ENCODE measurements at regions not wholly inside any gene's neighbourhood (a gene's known extent, or its start where the extent isn't known, plus 50 kb on each side); places are given as distances from the start of the nearest gene placed in this dataset.

DNA sequence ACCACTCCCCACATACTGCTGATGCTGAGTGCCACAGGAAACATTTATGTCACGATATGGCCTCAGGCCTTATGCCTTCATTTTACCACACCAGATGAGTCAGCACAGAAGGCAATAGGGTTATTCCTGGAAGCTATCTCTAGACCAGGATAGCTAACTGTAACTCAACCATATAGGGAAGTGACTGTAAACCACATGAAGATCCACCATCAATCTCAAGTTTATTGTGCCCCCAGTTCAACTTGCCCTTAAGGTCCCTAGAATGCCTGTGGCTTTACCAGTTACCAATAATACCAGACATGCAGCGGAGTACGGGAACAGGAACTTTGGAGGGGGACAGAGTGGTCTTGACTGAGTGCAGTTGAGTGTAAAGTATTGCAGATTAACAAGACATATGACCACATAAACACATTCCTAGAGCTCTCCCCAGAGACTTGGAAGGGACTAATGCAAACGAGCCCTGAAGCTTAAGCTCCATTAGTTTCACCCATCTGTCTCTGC lies 180.9 kb downstream of the KIF18A start:
- no peaks in the 10 kb centered on the region for H3K27me3 ChIP-seq

DNA sequence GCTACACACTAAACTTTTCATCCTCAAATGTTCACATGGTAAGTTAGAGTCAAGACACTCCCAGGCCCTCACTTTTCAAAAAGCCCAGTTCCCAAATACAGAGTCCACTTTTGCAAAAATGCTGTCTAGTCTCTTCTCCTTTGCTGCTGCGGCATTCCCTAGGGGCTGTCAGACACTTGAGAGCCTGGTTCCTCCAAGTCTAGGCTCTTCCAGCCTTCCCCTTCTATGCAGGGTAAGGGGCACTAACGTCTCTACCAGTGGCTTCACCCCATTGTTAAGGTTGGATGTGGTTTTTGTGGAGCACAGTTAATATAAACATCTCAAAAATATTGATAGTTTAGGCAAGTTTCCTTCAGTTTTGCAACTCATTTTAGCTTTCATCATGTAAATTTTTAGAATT lies 181.5 kb downstream of the KIF18A start:
- Histone ChIP-seq H3K36me3 (no peaks in the 10 kb centered on the region), H3K27ac (no peak overlapping the region), H3K9me3 (no peaks in the 10 kb centered on the region), H3K4me3 (no peak overlapping the region), H3K27me3 (no peaks in the 10 kb centered on the region), H3K4me1 (no peaks in the 10 kb centered on the region)
- TF ChIP-seq, protein P1, sequence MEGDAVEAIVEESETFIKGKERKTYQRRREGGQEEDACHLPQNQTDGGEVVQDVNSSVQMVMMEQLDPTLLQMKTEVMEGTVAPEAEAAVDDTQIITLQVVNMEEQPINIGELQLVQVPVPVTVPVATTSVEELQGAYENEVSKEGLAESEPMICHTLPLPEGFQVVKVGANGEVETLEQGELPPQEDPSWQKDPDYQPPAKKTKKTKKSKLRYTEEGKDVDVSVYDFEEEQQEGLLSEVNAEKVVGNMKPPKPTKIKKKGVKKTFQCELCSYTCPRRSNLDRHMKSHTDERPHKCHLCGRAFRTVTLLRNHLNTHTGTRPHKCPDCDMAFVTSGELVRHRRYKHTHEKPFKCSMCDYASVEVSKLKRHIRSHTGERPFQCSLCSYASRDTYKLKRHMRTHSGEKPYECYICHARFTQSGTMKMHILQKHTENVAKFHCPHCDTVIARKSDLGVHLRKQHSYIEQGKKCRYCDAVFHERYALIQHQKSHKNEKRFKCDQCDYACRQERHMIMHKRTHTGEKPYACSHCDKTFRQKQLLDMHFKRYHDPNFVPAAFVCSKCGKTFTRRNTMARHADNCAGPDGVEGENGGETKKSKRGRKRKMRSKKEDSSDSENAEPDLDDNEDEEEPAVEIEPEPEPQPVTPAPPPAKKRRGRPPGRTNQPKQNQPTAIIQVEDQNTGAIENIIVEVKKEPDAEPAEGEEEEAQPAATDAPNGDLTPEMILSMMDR (IDR thresholded peaks at IDR 0.05), result no peak
- no peak for TF ChIP-seq POLR2A (IDR thresholded peaks at IDR 0.05)
- no peak for DNase-seq

More for the DNA sequence above, 180.9 kb downstream of the KIF18A start:
- Histone ChIP-seq H3K9me3 (no peaks in the 10 kb centered on the region), H3K27ac (no peak overlapping the region), H3K36me3 (no peaks in the 10 kb centered on the region), H3K4me3 (no peak overlapping the region), H3K4me1 (no peaks in the 10 kb centered on the region)
- TF ChIP-seq, protein P1 (IDR thresholded peaks at IDR 0.05), result no peak
- no peak for TF ChIP-seq POLR2A (IDR thresholded peaks at IDR 0.05)
- DNase-seq, result no peak

DNA sequence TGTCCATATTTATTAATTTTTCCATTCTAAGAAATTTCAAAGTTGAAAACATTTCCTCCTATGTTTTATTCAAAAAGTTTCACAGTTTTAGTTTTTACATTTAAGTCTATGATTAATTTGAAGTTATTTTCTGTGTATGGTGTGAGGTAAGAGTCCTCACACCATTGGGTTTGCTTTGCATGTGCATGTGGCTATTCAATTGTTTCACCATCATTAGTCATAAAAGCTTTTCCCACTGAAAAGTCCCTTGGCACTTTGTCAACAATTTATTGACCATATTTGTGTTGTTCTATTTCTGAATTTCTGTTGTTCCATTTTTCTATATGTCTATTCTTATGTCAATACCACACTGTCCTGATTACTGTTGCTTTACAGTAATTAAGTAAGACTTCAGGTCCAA lies 186.5 kb downstream of the KIF18A start:
- Histone ChIP-seq H3K27ac (no peak overlapping the region), H3K4me1 (no peaks in the 10 kb centered on the region), H3K27me3 (no peaks in the 10 kb centered on the region), H3K36me3 (no peaks in the 10 kb centered on the region), H3K4me3 (no peak overlapping the region), H3K9me3 (no peaks in the 10 kb centered on the region)
- no peak for DNase-seq
- TF ChIP-seq, protein P1 (IDR thresholded peaks at IDR 0.05), result no peak
- TF ChIP-seq POLR2A (IDR thresholded peaks at IDR 0.05), result no peak

DNA sequence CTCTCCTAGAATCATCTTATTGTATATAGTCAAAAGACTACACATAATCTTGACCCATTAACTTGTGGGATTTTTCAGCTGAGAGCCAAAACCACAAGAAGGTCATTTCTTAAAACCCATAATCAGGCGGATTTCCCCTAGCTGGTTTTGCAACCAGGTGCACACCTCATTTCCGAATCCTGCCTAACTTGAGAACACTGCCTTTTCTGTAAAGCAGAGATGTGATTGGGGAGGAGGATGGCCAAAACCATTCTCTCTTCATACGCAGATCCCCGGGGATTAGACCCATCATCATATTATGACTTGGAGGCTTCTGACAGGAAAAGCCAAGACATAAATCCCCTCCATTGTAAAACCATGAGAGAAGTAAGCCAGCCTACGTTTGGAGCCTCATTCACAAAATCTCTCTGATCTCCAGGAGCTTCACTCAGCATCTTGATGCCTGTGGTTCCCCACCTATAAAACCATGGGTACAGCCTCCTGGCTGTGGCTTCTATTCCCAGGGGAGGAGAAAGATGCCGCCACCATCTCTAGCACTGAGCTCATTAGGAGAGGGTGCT lies 191.3 kb downstream of the KIF18A start:
- no peak overlapping the region for H3K27ac ChIP-seq
- DNase-seq, result no peak
- H3K4me3 ChIP-seq, result no peak overlapping the region
- no peaks in the 10 kb centered on the region for H3K9me3 ChIP-seq
- TF ChIP-seq, protein P1 (IDR thresholded peaks at IDR 0.05), result no peak
- no peak for TF ChIP-seq POLR2A (IDR thresholded peaks at IDR 0.05)
- no peaks in the 10 kb centered on the region for H3K4me1 ChIP-seq
- no peaks in the 10 kb centered on the region for H3K27me3 ChIP-seq
- no peaks in the 10 kb centered on the region for H3K36me3 ChIP-seq

DNA sequence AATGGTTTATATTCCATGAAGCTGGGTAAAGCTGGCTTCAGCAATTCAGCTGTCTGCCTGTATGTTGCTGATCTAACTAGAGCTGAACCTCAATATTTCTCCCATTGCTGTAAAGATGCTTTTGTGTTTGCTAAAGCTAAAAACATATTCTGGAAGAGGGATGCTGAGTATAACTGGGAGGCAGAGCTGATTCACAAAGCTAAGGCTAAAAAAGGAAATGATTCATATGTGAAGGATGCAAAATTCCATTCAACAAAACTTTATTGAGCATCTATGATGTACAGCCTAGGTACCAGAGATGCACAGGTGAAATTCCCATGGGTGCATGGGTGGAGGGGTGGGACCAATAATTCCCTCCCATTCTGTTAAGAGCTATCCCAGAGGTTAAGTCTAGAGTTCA lies 193.9 kb downstream of the KIF18A start:
- no peaks in the 10 kb centered on the region for H3K27me3 ChIP-seq
- DNase-seq, result no peak
- H3K36me3 ChIP-seq, result no peaks in the 10 kb centered on the region
- no peaks in the 10 kb centered on the region for H3K4me1 ChIP-seq
- no peaks in the 10 kb centered on the region for H3K9me3 ChIP-seq
- no peak overlapping the region for H3K4me3 ChIP-seq
- TF ChIP-seq POLR2A (IDR thresholded peaks at IDR 0.05), result no peak
- TF ChIP-seq, protein P1 (IDR thresholded peaks at IDR 0.05), result no peak
- H3K27ac ChIP-seq, result no peak overlapping the region

DNA sequence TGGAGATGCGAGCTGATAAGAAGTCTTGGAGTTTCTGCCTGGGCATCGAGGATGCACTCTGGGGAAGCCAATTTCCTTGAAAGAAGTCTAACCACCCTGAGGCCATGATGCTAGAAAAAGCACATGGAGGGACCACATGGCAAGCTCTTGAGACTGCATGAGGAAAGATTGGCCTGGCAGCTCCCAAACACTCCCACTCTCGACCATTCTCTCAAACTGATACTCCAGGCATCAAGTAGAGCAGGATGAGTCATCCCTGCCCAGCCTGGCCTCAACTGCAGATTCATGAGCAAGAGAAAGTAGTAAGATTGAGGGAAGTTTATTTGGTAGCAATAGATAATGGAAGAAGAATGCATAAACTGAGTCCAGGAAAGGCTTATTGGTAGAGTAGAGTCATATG lies 194.3 kb downstream of the KIF18A start:
- TF ChIP-seq, protein P1 (IDR thresholded peaks at IDR 0.05), result no peak
- TF ChIP-seq POLR2A (IDR thresholded peaks at IDR 0.05), result no peak
- Histone ChIP-seq H3K9me3 (no peaks in the 10 kb centered on the region), H3K4me3 (no peak overlapping the region), H3K27ac (no peak overlapping the region), H3K27me3 (no peaks in the 10 kb centered on the region), H3K36me3 (no peaks in the 10 kb centered on the region), H3K4me1 (no peaks in the 10 kb centered on the region)
- DNase-seq, result no peak

All from Peyer's patch (tissue), 4 donors.